ENCODE measurements at regions not wholly inside any gene's neighbourhood (a gene's known extent, or its start where the extent isn't known, plus 50 kb on each side); places are given as distances from the start of the nearest gene placed in this dataset.

DNA sequence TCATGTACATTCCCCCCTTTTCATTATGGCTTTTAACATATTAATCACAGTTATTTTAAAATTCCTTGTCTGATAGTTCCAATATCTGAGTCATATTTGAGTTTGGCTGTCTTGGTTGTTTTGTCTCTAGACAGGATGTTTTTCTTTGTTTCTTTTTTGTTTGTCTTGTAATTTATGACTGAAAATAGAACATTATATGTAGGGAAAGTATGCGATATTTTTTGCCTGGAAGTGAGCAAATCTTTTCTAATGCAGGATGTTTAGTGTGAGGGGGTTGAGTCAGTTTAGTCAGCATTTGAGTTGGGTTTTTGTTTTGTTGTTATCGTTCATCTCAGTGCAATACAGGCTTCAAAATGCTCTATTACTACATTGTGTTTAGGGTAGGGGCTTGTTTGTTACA, 239.7 kb downstream of the SNAPC1 start:
- FAIRE-seq: no peak
- TF ChIP-seq, protein P1, sequence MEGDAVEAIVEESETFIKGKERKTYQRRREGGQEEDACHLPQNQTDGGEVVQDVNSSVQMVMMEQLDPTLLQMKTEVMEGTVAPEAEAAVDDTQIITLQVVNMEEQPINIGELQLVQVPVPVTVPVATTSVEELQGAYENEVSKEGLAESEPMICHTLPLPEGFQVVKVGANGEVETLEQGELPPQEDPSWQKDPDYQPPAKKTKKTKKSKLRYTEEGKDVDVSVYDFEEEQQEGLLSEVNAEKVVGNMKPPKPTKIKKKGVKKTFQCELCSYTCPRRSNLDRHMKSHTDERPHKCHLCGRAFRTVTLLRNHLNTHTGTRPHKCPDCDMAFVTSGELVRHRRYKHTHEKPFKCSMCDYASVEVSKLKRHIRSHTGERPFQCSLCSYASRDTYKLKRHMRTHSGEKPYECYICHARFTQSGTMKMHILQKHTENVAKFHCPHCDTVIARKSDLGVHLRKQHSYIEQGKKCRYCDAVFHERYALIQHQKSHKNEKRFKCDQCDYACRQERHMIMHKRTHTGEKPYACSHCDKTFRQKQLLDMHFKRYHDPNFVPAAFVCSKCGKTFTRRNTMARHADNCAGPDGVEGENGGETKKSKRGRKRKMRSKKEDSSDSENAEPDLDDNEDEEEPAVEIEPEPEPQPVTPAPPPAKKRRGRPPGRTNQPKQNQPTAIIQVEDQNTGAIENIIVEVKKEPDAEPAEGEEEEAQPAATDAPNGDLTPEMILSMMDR (IDR thresholded peaks at IDR 0.05; ENCODE audit: insufficient read depth, missing control alignments): no peak
- DNase-seq (ENCODE audit: insufficient read length, low spot score): no peak

DNA sequence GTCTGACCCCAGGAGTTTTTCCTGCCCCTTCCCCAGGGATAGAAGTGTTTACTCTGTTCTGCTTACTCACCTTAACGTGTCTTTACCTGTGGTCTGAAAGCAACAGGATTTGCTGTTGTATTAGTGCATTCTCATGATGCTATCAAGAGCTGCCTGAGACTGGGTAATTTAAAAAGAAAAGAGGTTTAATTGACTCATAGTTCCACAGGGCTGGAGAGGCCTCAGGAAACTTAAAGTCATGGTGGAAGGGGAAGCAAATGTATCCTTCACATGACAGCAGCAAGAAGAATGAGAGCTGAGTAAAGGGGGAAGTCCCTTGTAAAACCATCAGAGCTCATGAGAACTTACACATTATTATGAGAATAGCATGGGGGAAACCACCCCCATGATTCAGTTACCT, 240.4 kb downstream of the SNAPC1 start:
- TF ChIP-seq, protein P1 (IDR thresholded peaks at IDR 0.05; ENCODE audit: insufficient read depth, missing control alignments): no peak
- FAIRE-seq (no peak), DNase-seq (ENCODE audit: insufficient read length, low spot score) (no peak)

DNA sequence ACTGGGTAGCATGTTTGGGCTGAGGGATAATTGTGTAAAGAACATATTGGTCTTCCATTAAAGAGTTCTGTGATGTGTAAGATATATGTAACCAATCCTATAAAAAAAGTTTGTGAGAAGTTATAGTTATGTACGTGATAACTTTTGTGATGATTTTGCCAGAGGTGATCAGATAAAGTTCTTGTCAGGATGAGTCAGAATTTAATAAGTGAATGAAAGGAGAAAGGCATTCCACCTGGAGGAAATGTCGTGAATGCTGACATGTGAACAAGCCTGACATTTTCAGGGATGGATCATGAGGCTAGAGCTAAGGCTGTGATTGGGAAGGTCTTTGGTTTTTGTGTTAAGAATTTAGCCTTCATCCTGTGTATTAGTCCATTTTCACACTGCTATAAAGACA, 241.5 kb downstream of the SNAPC1 start:
- DNase-seq (ENCODE audit: insufficient read length, low spot score): no peak
- TF ChIP-seq, protein P1 (IDR thresholded peaks at IDR 0.05; ENCODE audit: insufficient read depth, missing control alignments): no peak
- FAIRE-seq: no peak

DNA sequence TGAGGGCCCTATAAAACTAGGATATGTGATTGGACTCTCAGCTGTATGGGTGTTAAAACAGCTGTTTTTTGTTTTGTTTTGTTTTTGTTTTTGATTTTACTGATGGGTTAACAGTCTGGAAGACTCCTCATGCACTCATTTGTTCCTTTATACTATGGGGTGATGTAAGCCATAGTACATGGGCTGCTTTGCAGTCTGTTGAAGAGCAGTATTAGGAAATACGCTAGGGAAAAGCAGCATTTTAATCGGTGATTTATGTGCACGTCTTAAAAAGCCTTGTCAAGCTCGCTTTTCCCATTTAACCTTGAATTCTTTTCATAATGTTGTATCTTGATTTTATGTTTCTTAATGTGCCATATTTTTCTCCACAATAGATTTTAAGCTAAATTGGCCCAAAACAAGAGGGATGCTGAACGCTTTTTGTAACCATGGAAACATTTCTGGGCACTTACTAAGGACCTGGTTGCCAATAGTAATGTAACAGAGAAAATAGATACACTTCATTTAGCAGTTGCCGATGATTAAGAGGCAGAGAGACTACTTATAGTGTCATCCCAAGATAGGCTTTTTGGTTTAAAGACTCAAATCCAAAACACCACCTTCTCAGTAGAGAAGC, 244.0 kb downstream of the SNAPC1 start:
- DNase-seq (ENCODE audit: insufficient read length, low spot score) (no peak), FAIRE-seq (no peak)
- TF ChIP-seq, protein P1 (IDR thresholded peaks at IDR 0.05; ENCODE audit: insufficient read depth, missing control alignments): no peak

DNA sequence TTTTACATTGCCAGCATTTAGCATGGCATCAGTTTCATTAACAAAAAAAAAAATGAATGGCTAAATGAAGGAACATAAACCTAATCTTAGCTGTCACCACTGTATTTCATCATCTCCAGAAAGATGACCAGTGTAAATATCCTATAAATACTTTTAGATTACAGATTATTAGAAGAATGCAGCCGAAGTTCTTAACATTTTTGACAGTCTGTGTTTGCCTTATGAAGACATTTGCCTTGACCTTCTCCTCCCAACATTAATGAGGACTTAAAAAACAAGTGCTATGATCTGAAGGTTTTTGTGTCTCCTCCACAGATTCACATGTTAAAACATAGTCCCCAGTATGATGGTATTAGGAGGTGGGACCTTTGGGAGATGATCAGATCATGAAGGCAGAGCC, 253.0 kb downstream of the SNAPC1 start:
- DNase-seq (ENCODE audit: insufficient read length, low spot score) (no peak), FAIRE-seq (no peak)
- TF ChIP-seq, protein P1 (IDR thresholded peaks at IDR 0.05; ENCODE audit: insufficient read depth, missing control alignments): no peak

DNA sequence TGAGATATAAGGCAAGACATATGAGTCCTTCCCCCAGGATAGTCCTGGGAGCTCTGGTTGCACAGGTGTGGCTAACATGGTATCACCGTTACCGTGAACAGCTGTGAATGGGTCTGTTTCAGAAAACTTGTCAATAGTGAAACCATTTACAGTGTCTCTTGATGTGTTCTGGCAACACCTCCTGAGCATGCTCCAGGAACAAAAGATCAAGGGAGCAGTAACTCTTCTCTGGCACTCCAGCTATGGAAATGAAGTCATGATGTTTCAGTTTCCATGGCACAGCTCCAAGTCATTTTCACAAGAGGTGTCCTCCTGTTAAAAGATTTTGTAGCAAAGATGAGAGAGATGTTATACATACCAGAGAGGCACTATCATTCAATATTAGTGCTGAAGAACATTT, 253.7 kb downstream of the SNAPC1 start:
- TF ChIP-seq, protein P1 (IDR thresholded peaks at IDR 0.05; ENCODE audit: insufficient read depth, missing control alignments): no peak
- DNase-seq (ENCODE audit: insufficient read length, low spot score) (no peak), FAIRE-seq (no peak)

DNA sequence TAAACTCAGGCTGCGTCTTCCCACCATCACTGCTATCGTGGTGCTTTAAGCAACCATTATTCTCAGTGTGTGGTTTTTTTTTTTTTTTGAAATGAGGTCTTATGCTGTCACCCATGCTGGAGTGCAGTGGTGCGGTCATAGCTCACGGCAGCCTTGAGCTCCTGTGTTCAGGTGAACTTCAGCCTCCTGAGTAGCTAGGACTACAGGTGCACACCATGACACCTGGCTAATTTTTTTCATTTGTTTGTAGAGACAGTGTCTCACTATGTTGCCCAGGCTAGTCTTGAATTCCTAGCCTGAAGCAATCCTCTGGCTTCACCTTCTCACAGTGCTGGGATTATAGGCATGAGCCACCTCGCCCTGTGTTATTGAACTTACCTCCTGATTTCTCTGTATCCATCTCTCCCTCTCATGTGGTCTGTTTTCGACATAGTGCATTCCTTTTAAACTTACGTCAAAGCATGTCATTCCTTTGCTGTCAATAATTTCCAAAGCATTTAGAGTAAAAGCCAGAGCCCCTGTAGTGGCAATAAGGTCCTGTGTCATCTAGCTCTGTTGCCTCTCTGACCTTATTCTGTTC, 255.5 kb downstream of the SNAPC1 start:
- FAIRE-seq (no peak), DNase-seq (ENCODE audit: insufficient read length, low spot score) (no peak)
- TF ChIP-seq, protein P1 (IDR thresholded peaks at IDR 0.05; ENCODE audit: insufficient read depth, missing control alignments): no peak
